ENCODE measurements at regions not wholly inside any gene's neighbourhood (a gene's known extent, or its start where the extent isn't known, plus 50 kb on each side); places are given as distances from the start of the nearest gene placed in this dataset.

GRCh38 chr7:124412531-124412930 is 353.1 kb downstream of the GPR37 start:
- Mint-ChIP-seq H3K27ac (no peak overlapping the region), H3K36me3 (no peaks in the 10 kb centered on the region), H3K27me3 (no peaks in the 10 kb centered on the region), H3K9me3 (peaks cover 6% of the 10 kb centered on the region), H3K4me1 (ENCODE audit: low read depth in 2 of 2) (no peaks in the 10 kb centered on the region), H3K4me3 (no peak overlapping the region)
- DNase-seq (ENCODE audit: low spot score): no peak
- no peak for ATAC-seq

GRCh38 chr7:124411796-124412195 is 353.8 kb downstream of the GPR37 start:
- H3K36me3 Mint-ChIP-seq: no peaks in the 10 kb centered on the region
- no peak for DNase-seq (ENCODE audit: low spot score)
- H3K27me3 Mint-ChIP-seq: no peaks in the 10 kb centered on the region
- no peak overlapping the region for H3K27ac Mint-ChIP-seq
- no peak overlapping the region for H3K4me3 Mint-ChIP-seq
- peaks cover 3% of the 10 kb centered on the region for H3K9me3 Mint-ChIP-seq
- no peaks in the 10 kb centered on the region for H3K4me1 Mint-ChIP-seq (ENCODE audit: low read depth in 2 of 2)
- no peak for ATAC-seq

GRCh38 chr7:124403587-124403986 is 362.0 kb downstream of the GPR37 start:
- no peaks in the 10 kb centered on the region for H3K4me1 Mint-ChIP-seq (ENCODE audit: low read depth in 2 of 2)
- H3K4me3 Mint-ChIP-seq: no peak overlapping the region
- peaks cover 16% of the 10 kb centered on the region for H3K9me3 Mint-ChIP-seq
- no peak overlapping the region for H3K27ac Mint-ChIP-seq
- ATAC-seq: no peak
- no peaks in the 10 kb centered on the region for H3K27me3 Mint-ChIP-seq
- no peak for DNase-seq (ENCODE audit: low spot score)
- H3K36me3 Mint-ChIP-seq: no peaks in the 10 kb centered on the region

- DNase-seq (ENCODE audit: low spot score): no peak
- no peaks in the 10 kb centered on the region for H3K36me3 Mint-ChIP-seq
- ATAC-seq: no peak
- H3K9me3 Mint-ChIP-seq: peaks cover 16% of the 10 kb centered on the region
- no peaks in the 10 kb centered on the region for H3K4me1 Mint-ChIP-seq (ENCODE audit: low read depth in 2 of 2)
- no peaks in the 10 kb centered on the region for H3K27me3 Mint-ChIP-seq
- H3K4me3 Mint-ChIP-seq: no peak overlapping the region
- H3K27ac Mint-ChIP-seq: no peak overlapping the region
Observed at GRCh38 chr7:124403112-124403511, 362.5 kb downstream of the GPR37 start.

GRCh38 chr7:124399941-124400340 is 365.7 kb downstream of the GPR37 start:
- Mint-ChIP-seq H3K4me3 (no peak overlapping the region), H3K27me3 (no peaks in the 10 kb centered on the region), H3K27ac (no peak overlapping the region), H3K36me3 (peaks cover 9% of the 10 kb centered on the region), H3K9me3 (peaks cover 27% of the 10 kb centered on the region), H3K4me1 (ENCODE audit: low read depth in 2 of 2) (no peaks in the 10 kb centered on the region)
- ATAC-seq (no peak), DNase-seq (ENCODE audit: low spot score) (no peak)

- ATAC-seq (no peak), DNase-seq (ENCODE audit: low spot score) (no peak)
- Mint-ChIP-seq H3K9me3 (peaks cover 27% of the 10 kb centered on the region), H3K27ac (no peak overlapping the region), H3K4me1 (ENCODE audit: low read depth in 2 of 2) (no peaks in the 10 kb centered on the region), H3K27me3 (no peaks in the 10 kb centered on the region), H3K36me3 (peaks cover 9% of the 10 kb centered on the region), H3K4me3 (no peak overlapping the region)
Observed at GRCh38 chr7:124398937-124399552, 366.2 kb upstream of the TMEM229A start.

GRCh38 chr7:124397134-124397533 is 364.3 kb upstream of the TMEM229A start:
- Mint-ChIP-seq H3K4me1 (ENCODE audit: low read depth in 2 of 2) (no peaks in the 10 kb centered on the region), H3K27me3 (no peaks in the 10 kb centered on the region), H3K4me3 (no peak overlapping the region), H3K27ac (no peak overlapping the region), H3K36me3 (peaks cover 9% of the 10 kb centered on the region), H3K9me3 (peaks cover 25% of the 10 kb centered on the region)
- ATAC-seq: no peak
- no peak for DNase-seq (ENCODE audit: low spot score)

- H3K27ac Mint-ChIP-seq: no peak overlapping the region
- no peak for DNase-seq (ENCODE audit: low spot score)
- H3K9me3 Mint-ChIP-seq: peaks cover 5% of the 10 kb centered on the region
- H3K36me3 Mint-ChIP-seq: no peaks in the 10 kb centered on the region
- H3K4me3 Mint-ChIP-seq: no peak overlapping the region
- H3K4me1 Mint-ChIP-seq (ENCODE audit: low read depth in 2 of 2): no peaks in the 10 kb centered on the region
- ATAC-seq: no peak
- no peaks in the 10 kb centered on the region for H3K27me3 Mint-ChIP-seq
Observed at GRCh38 chr7:124390301-124390700, 357.4 kb upstream of the TMEM229A start.

GRCh38 chr7:124388751-124389150 is 355.9 kb upstream of the TMEM229A start:
- Mint-ChIP-seq H3K27ac (no peak overlapping the region), H3K4me1 (ENCODE audit: low read depth in 2 of 2) (no peaks in the 10 kb centered on the region), H3K9me3 (peaks cover 5% of the 10 kb centered on the region), H3K4me3 (no peak overlapping the region), H3K36me3 (no peaks in the 10 kb centered on the region), H3K27me3 (no peaks in the 10 kb centered on the region)
- ATAC-seq (no peak), DNase-seq (ENCODE audit: low spot score) (no peak)

GRCh38 chr7:124387056-124387455 is 354.2 kb upstream of the TMEM229A start:
- DNase-seq (ENCODE audit: low spot score): no peak
- H3K4me3 Mint-ChIP-seq: no peak overlapping the region
- H3K9me3 Mint-ChIP-seq: peaks cover 6% of the 10 kb centered on the region
- H3K27ac Mint-ChIP-seq: no peak overlapping the region
- H3K36me3 Mint-ChIP-seq: no peaks in the 10 kb centered on the region
- H3K27me3 Mint-ChIP-seq: no peaks in the 10 kb centered on the region
- no peak for ATAC-seq
- no peaks in the 10 kb centered on the region for H3K4me1 Mint-ChIP-seq (ENCODE audit: low read depth in 2 of 2)

- Mint-ChIP-seq H3K4me3 (no peak overlapping the region), H3K9me3 (peaks cover 18% of the 10 kb centered on the region), H3K27ac (no peak overlapping the region), H3K36me3 (peaks cover 4% of the 10 kb centered on the region), H3K4me1 (ENCODE audit: low read depth in 2 of 2) (no peaks in the 10 kb centered on the region), H3K27me3 (no peaks in the 10 kb centered on the region)
- ATAC-seq (no peak), DNase-seq (ENCODE audit: low spot score) (no peak)
Observed at GRCh38 chr7:124379296-124379695, 346.4 kb upstream of the TMEM229A start.

- H3K36me3 Mint-ChIP-seq: peaks cover 4% of the 10 kb centered on the region
- H3K9me3 Mint-ChIP-seq: peaks cover 12% of the 10 kb centered on the region
- H3K27ac Mint-ChIP-seq: no peak overlapping the region
- DNase-seq (ENCODE audit: low spot score) (no peak), ATAC-seq (no peak)
- H3K4me3 Mint-ChIP-seq: no peak overlapping the region
- H3K27me3 Mint-ChIP-seq: no peaks in the 10 kb centered on the region
- no peaks in the 10 kb centered on the region for H3K4me1 Mint-ChIP-seq (ENCODE audit: low read depth in 2 of 2)
Observed at GRCh38 chr7:124376111-124376510, 343.2 kb upstream of the TMEM229A start.

GRCh38 chr7:124375391-124375790 is 342.5 kb upstream of the TMEM229A start:
- H3K4me1 Mint-ChIP-seq (ENCODE audit: low read depth in 2 of 2): no peaks in the 10 kb centered on the region
- no peak for ATAC-seq

GRCh38 chr7:124369310-124369709 is 336.4 kb upstream of the TMEM229A start:
- H3K9me3 Mint-ChIP-seq: peaks cover 9% of the 10 kb centered on the region
- DNase-seq (ENCODE audit: low spot score) (no peak), ATAC-seq (no peak)
- H3K27me3 Mint-ChIP-seq: no peaks in the 10 kb centered on the region
- H3K27ac Mint-ChIP-seq: no peak overlapping the region
- H3K4me1 Mint-ChIP-seq (ENCODE audit: low read depth in 2 of 2): no peaks in the 10 kb centered on the region
- H3K4me3 Mint-ChIP-seq: no peak overlapping the region
- H3K36me3 Mint-ChIP-seq: peaks cover 6% of the 10 kb centered on the region

More at GRCh38 chr7:124375391-124375790, 342.5 kb upstream of the TMEM229A start:
- Mint-ChIP-seq H3K36me3 (peaks cover 4% of the 10 kb centered on the region), H3K9me3 (peaks cover 10% of the 10 kb centered on the region), H3K27ac (no peak overlapping the region), H3K4me3 (no peak overlapping the region), H3K27me3 (no peaks in the 10 kb centered on the region)
- DNase-seq (ENCODE audit: low spot score): no peak

- DNase-seq (ENCODE audit: low spot score) (no peak), ATAC-seq (no peak)
- no peak overlapping the region for H3K4me3 Mint-ChIP-seq
- no peaks in the 10 kb centered on the region for H3K4me1 Mint-ChIP-seq (ENCODE audit: low read depth in 2 of 2)
- peaks cover 16% of the 10 kb centered on the region for H3K9me3 Mint-ChIP-seq
- H3K27me3 Mint-ChIP-seq: no peaks in the 10 kb centered on the region
- H3K27ac Mint-ChIP-seq: no peak overlapping the region
- H3K36me3 Mint-ChIP-seq: peaks cover 13% of the 10 kb centered on the region
Observed at GRCh38 chr7:124366118-124366517, 333.3 kb upstream of the TMEM229A start.

Measured in natural killer cell treated with Interleukin-12 subunit alpha and Interleukin-12 subunit beta and Interleukin-15 and Interleukin-18, amount 100 ng/mL, for 72 hours (primary cell).